Central memory CD8-positive, alpha-beta T cell (primary cell): ENCODE measurements at regions not wholly inside any gene's neighbourhood (a gene's known extent, or its start where the extent isn't known, plus 50 kb on each side); places are given as distances from the start of the nearest gene placed in this dataset.

Experiments used
- ATAC-seq: fragments of 150-1000 bp; cut with Tn5 transposase; replicated peaks from 2 replicates; pipeline ENCODE4 v1.10.0; 2022; ENCODE audit warnings: mild to moderate bottlenecking, moderate FRiP score, moderate number of reproducible peaks; ENCODE audit not compliant: poor library complexity, severe bottlenecking; ENCODE audit errors: extremely low read depth
- DNase-seq, 2 donors: peaks; one replicate each; pipeline ENCODE4 v3.0.0; 2021; ENCODE audit warnings: low spot score in 2 of 2
- H3K27ac Mint-ChIP-seq: one replicate; pipeline ENCODE4 v1.8.0; 2022; ENCODE audit warnings: low read depth, mild to moderate bottlenecking, moderate library complexity, mixed read lengths
- H3K27me3 Mint-ChIP-seq: one replicate; pipeline ENCODE4 v1.8.0; 2022; ENCODE audit warnings: mixed read lengths
- H3K36me3 Mint-ChIP-seq: one replicate; pipeline ENCODE4 v1.8.0; 2022; ENCODE audit warnings: mild to moderate bottlenecking, moderate library complexity, mixed read lengths; ENCODE audit not compliant: insufficient read depth
- H3K4me1 Mint-ChIP-seq: one replicate; pipeline ENCODE4 v1.8.0; 2022; ENCODE audit warnings: mixed read lengths
- H3K4me3 Mint-ChIP-seq: one replicate; pipeline ENCODE4 v1.8.0; 2022; ENCODE audit warnings: mild to moderate bottlenecking, moderate library complexity, mixed read lengths
- H3K9me3 Mint-ChIP-seq: one replicate; pipeline ENCODE4 v1.8.0; 2022; ENCODE audit warnings: mixed read lengths

DNA sequence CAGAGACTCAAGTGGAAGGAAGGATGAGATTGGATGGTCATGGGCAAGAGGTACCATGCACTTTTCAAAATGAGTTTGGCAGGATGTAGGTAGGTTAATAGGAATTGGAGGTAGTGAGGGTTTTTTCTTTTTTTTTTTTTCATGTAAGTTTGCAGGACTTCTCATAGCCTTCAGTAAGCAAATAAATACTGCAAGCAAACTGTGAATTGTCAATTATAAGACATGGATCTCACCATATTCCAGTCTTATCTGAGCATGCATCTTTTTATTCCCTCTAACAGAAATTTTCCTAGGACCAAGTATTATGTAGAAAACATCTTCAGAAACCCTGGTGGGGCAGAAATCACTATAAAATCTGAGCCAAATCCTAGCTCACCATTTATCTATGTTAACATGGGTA is 584.6 kb upstream of the CDH5 start:
- Mint-ChIP-seq H3K4me1 (no peaks in the 10 kb centered on the region), H3K27me3 (no peaks in the 10 kb centered on the region), H3K4me3 (no peak overlapping the region), H3K36me3 (no peaks in the 10 kb centered on the region), H3K27ac (no peak overlapping the region), H3K9me3 (peaks cover 21% of the 10 kb centered on the region)
- no peak for ATAC-seq
- DNase-seq, result no peak

DNA sequence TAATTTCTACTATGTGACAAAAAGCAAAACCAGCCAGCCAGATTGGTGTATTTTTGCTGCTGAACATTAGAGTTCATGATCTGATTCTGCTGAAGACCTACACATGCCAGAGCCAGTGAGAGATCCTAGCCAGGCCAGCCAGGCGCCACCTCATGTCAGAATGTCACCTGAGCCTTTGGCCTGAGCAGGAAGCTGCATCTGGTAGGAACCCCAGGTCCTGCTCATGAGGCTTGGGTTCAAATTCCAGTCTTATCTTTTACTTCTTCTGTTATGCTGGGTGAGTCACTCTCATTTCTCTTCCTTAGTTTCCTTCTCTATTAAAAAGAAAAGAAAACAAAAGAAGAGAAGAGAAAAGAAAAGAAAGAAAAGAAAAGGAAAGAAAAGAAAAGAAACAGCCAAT is 585.1 kb upstream of the CDH5 start:
- H3K4me3 Mint-ChIP-seq, result no peak overlapping the region
- ATAC-seq (no peak), DNase-seq (no peak)
- no peaks in the 10 kb centered on the region for H3K4me1 Mint-ChIP-seq
- peaks cover 21% of the 10 kb centered on the region for H3K9me3 Mint-ChIP-seq
- H3K27me3 Mint-ChIP-seq, result no peaks in the 10 kb centered on the region
- no peak overlapping the region for H3K27ac Mint-ChIP-seq
- H3K36me3 Mint-ChIP-seq, result no peaks in the 10 kb centered on the region

DNA sequence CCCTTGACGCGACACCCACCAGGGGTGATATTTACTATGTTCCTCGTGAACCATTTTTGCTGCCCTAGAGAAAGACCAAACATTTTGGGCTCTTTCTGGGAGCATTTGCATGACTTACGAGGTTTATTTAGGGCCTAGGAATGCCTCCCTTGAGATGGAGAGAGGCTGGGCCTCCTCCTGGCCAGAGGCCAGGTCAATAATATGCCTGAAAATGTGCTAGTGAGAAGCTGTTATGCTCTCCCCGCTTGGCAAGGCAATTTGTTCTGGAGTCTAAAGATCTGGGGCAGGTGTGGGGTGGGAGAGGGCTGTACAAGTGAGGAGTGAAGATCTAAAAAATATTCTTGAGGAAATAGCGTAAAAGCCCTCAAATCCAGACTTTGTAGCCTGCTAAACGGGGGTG is 587.3 kb upstream of the CDH5 start:
- no peaks in the 10 kb centered on the region for H3K4me1 Mint-ChIP-seq
- no peaks in the 10 kb centered on the region for H3K36me3 Mint-ChIP-seq
- H3K4me3 Mint-ChIP-seq, result no peak overlapping the region
- ATAC-seq (no peak), DNase-seq (no peak)
- peaks cover 16% of the 10 kb centered on the region for H3K9me3 Mint-ChIP-seq
- no peak overlapping the region for H3K27ac Mint-ChIP-seq
- H3K27me3 Mint-ChIP-seq, result no peaks in the 10 kb centered on the region

DNA sequence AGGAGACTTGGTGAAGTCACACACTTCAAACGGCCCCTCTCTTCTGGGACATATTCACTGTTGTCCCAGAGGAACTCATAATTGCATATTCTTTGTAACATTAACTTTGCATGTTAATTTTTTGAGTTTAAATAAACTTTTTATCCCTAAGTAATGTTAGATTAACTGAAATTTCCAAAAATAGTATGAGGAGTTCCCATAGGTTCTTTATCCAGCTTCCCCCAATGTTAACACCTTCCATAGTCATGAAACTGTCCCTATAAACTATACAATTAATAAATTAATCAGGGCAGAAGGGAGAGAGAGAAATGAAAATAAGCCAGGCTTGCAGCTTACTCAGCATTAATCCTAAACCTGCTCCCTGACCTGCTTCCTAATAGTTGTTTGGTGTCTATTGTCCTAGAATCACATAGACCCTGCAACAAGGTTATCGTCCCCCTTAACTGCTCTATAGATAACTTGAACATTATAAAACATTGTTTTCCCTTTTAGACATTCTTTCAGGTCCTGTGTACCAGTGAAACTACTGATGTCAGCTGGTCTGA is 589.8 kb upstream of the CDH5 start:
- Mint-ChIP-seq H3K4me1 (no peaks in the 10 kb centered on the region), H3K4me3 (no peak overlapping the region), H3K36me3 (no peaks in the 10 kb centered on the region), H3K27me3 (no peaks in the 10 kb centered on the region), H3K9me3 (peaks cover 13% of the 10 kb centered on the region), H3K27ac (no peak overlapping the region)
- ATAC-seq, result no peak
- DNase-seq, result no peak

DNA sequence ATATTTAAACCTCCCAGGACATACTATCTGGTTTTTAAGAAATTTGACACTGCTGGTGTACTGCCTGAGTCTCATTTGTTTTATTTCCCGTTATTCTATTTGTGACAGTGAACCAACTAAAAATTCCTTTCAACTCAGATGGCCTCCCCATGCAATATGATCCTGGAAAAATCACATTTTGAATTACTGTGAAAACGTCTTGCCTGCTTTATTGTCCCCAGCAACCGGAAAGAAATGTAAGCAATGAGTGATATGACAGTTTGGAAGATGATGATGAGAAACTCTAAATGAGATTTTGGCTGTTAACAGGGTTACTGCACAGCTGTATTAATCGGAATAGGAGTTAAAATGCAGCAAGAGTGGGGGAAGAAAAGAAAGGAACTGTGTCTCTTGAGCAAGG is 590.7 kb upstream of the CDH5 start:
- Mint-ChIP-seq H3K9me3 (peaks cover 12% of the 10 kb centered on the region), H3K27me3 (no peaks in the 10 kb centered on the region), H3K36me3 (no peaks in the 10 kb centered on the region), H3K4me1 (no peaks in the 10 kb centered on the region), H3K4me3 (no peak overlapping the region), H3K27ac (no peak overlapping the region)
- DNase-seq, result no peak
- ATAC-seq, result no peak

DNA sequence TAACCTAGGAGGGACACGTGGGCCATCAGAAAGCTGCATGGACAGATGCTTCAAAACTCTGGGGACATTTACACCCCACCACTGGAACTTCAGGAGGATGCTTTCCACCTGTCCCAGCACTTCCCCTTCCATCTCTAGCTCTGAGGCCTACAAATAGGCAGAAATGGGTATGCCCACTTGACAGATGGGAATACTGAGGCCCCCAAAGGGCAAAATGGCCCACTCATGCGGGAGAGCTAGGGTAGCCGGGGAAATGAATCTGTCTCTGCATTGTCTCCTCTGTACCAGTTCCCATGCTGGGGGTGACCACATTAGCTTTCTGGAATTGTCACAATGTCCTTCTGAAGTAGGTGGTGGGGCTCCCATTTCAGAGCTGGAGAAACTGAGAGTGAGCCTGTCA is 592.1 kb upstream of the CDH5 start:
- Mint-ChIP-seq H3K27ac (no peak overlapping the region), H3K27me3 (no peaks in the 10 kb centered on the region), H3K36me3 (peaks cover 1% of the 10 kb centered on the region), H3K4me3 (no peak overlapping the region), H3K9me3 (peaks cover 10% of the 10 kb centered on the region), H3K4me1 (no peaks in the 10 kb centered on the region)
- DNase-seq, result no peak
- no peak for ATAC-seq

DNA sequence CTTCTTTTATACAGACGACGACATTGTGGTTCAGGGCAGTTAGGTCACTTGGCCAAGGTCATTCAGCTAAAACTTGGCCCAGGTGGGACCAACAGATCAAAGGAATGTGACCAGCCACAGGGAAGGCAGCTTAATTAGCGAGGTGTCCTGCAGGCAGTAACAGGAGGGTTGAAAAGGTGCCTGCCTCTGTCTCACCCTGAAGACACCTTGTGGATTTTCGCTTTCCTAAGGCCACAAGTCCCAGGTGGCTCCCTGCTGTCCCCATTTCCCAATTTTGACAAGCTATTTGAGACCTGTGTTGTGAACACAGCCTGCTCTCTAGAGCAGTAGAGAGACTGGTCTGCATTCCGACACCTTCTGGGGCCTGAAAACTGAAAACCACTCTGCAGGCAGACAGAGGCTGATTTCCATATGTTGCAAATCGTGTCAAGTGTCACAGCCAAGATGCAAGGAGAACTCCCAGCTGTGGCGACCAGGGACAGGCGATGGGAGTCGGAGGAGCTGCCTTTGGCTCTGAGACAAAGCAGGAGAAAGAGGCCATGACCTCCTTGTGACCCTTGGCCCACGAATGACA is 593.1 kb upstream of the CDH5 start:
- ATAC-seq (no peak), DNase-seq (no peak)
- Mint-ChIP-seq H3K9me3 (peaks cover 14% of the 10 kb centered on the region), H3K4me1 (no peaks in the 10 kb centered on the region), H3K27me3 (no peaks in the 10 kb centered on the region), H3K36me3 (peaks cover 1% of the 10 kb centered on the region), H3K4me3 (no peak overlapping the region), H3K27ac (no peak overlapping the region)

DNA sequence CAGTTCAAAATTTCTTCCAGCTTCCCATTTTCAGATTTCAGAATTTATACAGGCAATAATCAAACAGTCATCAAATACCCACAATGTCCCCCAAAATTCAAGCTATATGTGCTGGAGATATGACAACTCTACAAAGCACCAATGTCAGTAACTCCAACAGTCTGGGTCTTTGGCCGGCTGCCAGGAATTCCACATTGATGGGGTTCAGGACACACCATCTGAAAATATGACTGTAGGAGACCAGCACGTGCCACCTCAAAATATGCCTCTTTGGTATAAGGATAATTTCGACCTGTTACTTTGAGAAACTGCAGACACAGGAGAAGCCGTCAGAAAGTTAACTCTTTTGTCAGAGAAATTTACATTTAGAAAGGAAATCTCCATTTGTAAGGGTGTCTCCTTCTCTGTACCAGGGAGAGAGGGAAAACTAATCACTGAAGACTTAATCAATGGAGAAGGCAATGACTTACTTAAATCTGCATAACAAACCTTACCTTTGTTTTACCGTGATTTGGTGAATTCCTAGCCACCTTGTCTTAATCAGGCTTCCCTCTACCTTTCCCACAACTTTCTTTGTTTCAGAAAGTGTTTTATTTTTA is 594.3 kb upstream of the CDH5 start:
- Mint-ChIP-seq H3K27me3 (no peaks in the 10 kb centered on the region), H3K9me3 (peaks cover 17% of the 10 kb centered on the region), H3K27ac (no peak overlapping the region), H3K4me3 (no peak overlapping the region), H3K4me1 (no peaks in the 10 kb centered on the region), H3K36me3 (peaks cover 1% of the 10 kb centered on the region)
- DNase-seq, result no peak
- ATAC-seq, result no peak

DNA sequence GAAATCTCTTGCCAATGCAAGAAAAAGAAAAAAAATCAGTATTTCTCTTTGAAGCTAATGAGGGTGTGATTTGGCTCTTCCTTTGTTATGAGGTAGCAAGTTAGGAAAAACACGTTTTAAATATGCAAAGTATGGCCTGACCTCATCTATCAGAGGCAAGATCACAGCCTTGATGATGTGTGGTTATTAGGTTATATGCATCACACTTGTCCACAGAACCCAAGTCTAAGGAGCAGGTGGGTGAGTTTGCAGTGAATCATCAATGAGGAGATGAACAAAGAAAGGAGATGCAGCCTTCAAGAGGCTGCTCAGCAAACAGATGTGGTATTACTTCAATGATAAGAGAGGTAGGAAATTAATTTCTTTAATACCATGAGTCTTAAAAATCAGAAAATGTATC is 594.8 kb upstream of the CDH5 start:
- ATAC-seq (no peak), DNase-seq (no peak)
- no peak overlapping the region for H3K27ac Mint-ChIP-seq
- H3K27me3 Mint-ChIP-seq, result no peaks in the 10 kb centered on the region
- peaks cover 14% of the 10 kb centered on the region for H3K9me3 Mint-ChIP-seq
- no peaks in the 10 kb centered on the region for H3K4me1 Mint-ChIP-seq
- no peak overlapping the region for H3K4me3 Mint-ChIP-seq
- peaks cover 1% of the 10 kb centered on the region for H3K36me3 Mint-ChIP-seq

DNA sequence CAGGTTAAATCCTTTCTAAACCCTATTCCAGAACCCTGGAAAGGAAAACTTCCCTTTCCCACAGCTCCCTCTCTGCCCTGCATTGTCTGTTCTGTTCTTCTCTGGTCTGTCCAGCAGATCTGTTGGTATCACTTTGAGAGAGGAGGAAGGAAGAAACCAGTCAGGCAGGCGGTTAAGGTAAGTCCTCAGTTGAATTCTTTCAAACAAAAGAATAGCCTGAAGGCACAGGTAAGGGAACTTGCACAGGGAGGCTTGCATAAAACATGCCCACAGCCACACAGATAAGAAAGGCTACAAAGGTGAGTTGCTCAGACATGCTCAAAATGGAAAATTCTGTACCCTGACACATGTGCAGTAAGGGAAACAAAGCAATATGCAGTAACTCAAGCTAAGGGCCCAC is 595.7 kb upstream of the CDH5 start:
- H3K27ac Mint-ChIP-seq, result no peak overlapping the region
- H3K4me1 Mint-ChIP-seq, result no peaks in the 10 kb centered on the region
- ATAC-seq (no peak), DNase-seq (no peak)
- no peak overlapping the region for H3K4me3 Mint-ChIP-seq
- peaks cover 14% of the 10 kb centered on the region for H3K9me3 Mint-ChIP-seq
- peaks cover 1% of the 10 kb centered on the region for H3K36me3 Mint-ChIP-seq
- no peaks in the 10 kb centered on the region for H3K27me3 Mint-ChIP-seq

DNA sequence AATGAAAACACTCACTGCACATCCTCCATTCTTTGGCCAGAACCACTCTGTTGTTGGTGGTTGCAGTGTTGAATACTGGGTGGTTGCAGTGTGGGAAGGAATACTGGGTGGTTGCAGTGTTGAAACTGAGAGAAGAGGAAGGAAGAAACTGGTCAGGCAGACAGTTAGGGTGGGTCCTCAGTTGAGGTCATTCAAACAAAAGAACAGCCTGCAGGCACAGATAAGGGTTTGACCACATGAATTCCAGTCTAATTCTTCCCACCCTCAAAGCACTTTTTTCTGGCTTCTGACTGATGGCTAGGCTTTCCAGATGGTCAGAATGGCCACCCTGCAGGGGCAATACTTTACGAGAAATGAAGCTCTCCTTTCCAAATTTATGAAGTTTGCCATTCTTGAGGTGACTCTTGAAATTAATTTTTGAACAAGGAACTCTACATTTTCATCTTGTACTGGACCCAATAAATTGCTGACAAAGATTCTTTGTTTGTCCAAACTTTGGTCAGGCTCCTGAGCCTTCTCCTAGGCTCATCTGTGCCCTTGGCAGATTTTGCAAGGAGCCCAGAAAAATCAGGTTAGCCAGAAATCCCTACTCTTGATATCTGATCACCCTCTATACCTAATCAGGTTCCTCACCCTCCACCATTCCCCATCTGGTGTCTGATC is 596.6 kb upstream of the CDH5 start:
- H3K27me3 Mint-ChIP-seq, result no peaks in the 10 kb centered on the region
- no peak overlapping the region for H3K4me3 Mint-ChIP-seq
- DNase-seq (no peak), ATAC-seq (no peak)
- H3K9me3 Mint-ChIP-seq, result peaks cover 14% of the 10 kb centered on the region
- no peak overlapping the region for H3K27ac Mint-ChIP-seq
- peaks cover 1% of the 10 kb centered on the region for H3K36me3 Mint-ChIP-seq
- H3K4me1 Mint-ChIP-seq, result no peaks in the 10 kb centered on the region

DNA sequence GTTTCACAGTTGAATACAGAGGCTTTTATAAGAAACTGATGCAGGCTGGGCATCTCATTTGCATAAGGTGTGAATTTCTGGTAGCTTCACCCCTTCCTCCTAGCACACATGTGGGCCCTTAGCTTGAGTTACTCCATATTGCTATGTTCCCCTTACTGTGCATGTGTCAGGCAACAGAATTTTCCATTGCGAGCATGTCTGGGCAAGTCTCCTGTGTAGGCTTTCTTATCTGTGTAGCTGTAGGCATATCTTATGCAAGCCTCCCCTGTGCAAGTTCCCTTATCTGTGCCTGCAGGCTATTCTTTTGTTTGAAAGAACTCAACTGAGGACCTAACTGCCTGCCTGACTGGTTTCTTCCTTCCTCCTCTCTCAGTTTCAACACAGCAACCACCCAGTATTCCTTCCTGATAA is 597.4 kb upstream of the CDH5 start:
- DNase-seq (no peak), ATAC-seq (no peak)
- no peak overlapping the region for H3K27ac Mint-ChIP-seq
- peaks cover 14% of the 10 kb centered on the region for H3K9me3 Mint-ChIP-seq
- H3K27me3 Mint-ChIP-seq, result no peaks in the 10 kb centered on the region
- H3K4me1 Mint-ChIP-seq, result no peaks in the 10 kb centered on the region
- no peak overlapping the region for H3K4me3 Mint-ChIP-seq
- H3K36me3 Mint-ChIP-seq, result peaks cover 1% of the 10 kb centered on the region

DNA sequence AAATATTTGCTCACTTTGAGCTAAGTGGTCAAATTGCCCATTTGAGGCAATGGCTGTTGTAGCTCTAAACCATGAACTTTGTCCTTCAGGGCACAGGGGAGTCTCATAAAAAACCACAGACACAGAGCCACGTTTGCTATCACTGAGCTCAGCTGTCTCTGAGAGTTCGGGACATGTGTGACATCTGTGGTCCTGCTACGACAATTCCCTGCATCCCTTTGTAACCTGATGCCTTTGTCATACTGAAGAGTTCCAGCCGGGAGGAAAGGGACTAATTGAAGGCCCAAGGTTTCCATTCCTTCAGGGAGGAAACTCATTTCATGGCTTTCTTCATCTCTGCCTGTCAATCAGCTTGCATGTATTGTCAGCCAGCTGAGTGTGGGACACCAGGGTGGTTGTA is 599.4 kb upstream of the CDH5 start:
- H3K36me3 Mint-ChIP-seq, result peaks cover 1% of the 10 kb centered on the region
- H3K4me1 Mint-ChIP-seq, result no peaks in the 10 kb centered on the region
- H3K27ac Mint-ChIP-seq, result no peak overlapping the region
- ATAC-seq (no peak), DNase-seq (no peak)
- H3K4me3 Mint-ChIP-seq, result no peak overlapping the region
- peaks cover 19% of the 10 kb centered on the region for H3K9me3 Mint-ChIP-seq
- no peaks in the 10 kb centered on the region for H3K27me3 Mint-ChIP-seq
